Dendritic cell treated with granulocyte-macrophage colony-stimulating factor and Interleukin-4, amounts not matched to agents 40 ng/mL and 50 ng/mL, for 4 days (primary cell): ENCODE measurements at regions not wholly inside any gene's neighbourhood (a gene's known extent, or its start where the extent isn't known, plus 50 kb on each side); places are given as distances from the start of the nearest gene placed in this dataset.
"Not testable (repeated sequence)": the region's sequence is repeated elsewhere in the genome, so short reads cannot be mapped to it uniquely, and the experiment has no call there.

Experiments used
- H3K27ac Mint-ChIP-seq: one replicate; pipeline ENCODE4 v1.8.0; 2022; ENCODE audit warnings: mild to moderate bottlenecking, mixed read lengths
- H3K27me3 Mint-ChIP-seq: one replicate; pipeline ENCODE4 v1.8.0; 2022; ENCODE audit warnings: mild to moderate bottlenecking, mixed read lengths
- H3K36me3 Mint-ChIP-seq: one replicate; pipeline ENCODE4 v1.8.0; 2022; ENCODE audit warnings: low read depth, mixed read lengths
- H3K4me1 Mint-ChIP-seq: one replicate; pipeline ENCODE4 v1.8.0; 2022; ENCODE audit warnings: low read depth, mixed read lengths
- H3K4me3 Mint-ChIP-seq: one replicate; pipeline ENCODE4 v1.8.0; 2022; ENCODE audit warnings: mild to moderate bottlenecking, moderate library complexity, mixed read lengths
- H3K9me3 Mint-ChIP-seq: one replicate; pipeline ENCODE4 v1.8.0; 2022; ENCODE audit warnings: mixed read lengths
- intact Hi-C: fragments of 100-400 bp; cut with micrococcal nuclease; formaldehyde crosslinking; loops from one replicate; pipeline ENCODE4 v1.15.0; 2022

DNA sequence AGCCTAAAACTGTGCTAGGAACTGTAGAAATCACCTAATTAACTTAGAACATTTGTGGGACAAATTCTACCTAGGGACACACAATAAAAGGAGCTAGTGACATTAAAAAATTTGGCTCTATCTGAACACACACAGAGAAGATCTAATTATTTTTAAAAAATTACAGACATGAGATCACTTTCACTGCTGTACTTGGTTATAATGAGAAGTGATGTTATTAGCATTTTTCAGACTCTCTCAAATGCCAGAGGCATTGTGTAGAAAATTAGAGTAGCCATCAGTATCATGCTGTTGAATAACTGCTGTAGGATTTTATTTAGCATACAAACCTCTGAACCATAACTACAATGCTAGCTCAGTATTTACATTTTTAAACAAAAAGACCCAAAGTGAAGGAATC is 109.1 kb upstream of the ANK2 start:
- Mint-ChIP-seq H3K4me3 (no peak overlapping the region), H3K4me1 (no peaks in the 10 kb centered on the region), H3K36me3 (no peaks in the 10 kb centered on the region), H3K9me3 (no peaks in the 10 kb centered on the region), H3K27me3 (no peaks in the 10 kb centered on the region), H3K27ac (no peak overlapping the region)
- intact Hi-C loops = no loop called here

- intact Hi-C loops = no loop called here
- Mint-ChIP-seq H3K36me3 (no peaks in the 10 kb centered on the region), H3K4me1 (no peaks in the 10 kb centered on the region), H3K27ac (no peak overlapping the region), H3K27me3 (no peaks in the 10 kb centered on the region), H3K9me3 (no peaks in the 10 kb centered on the region), H3K4me3 (no peak overlapping the region)
These were observed 107.4 kb upstream of the ANK2 start for GRCh38 chr4:112942077-112942476.

DNA sequence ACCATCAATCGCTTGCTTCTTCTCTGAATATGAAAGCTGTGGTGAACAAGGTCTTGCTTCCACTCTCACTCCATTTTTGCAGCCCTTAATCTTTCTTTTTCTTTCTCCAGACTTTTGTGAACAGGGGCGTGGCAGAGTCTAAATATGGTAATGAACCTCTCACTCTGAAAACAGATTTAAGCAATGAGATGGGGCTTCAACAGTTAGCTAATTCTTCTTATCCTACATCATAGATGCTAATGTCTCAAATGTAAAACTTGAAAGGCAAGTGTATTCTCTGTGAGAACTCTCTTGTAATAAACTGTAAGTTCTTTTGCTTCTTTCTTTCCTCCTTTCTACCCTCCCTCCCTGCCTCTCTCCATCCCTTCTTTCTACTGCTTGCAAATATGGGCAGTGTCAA is 106.5 kb upstream of the ANK2 start:
- Mint-ChIP-seq H3K9me3 (no peaks in the 10 kb centered on the region), H3K36me3 (no peaks in the 10 kb centered on the region), H3K4me3 (no peak overlapping the region), H3K27me3 (no peaks in the 10 kb centered on the region), H3K4me1 (no peaks in the 10 kb centered on the region), H3K27ac (no peak overlapping the region)
- intact Hi-C loops = no loop called here

- no peaks in the 10 kb centered on the region for H3K36me3 Mint-ChIP-seq
- H3K9me3 Mint-ChIP-seq = no peaks in the 10 kb centered on the region
- no peaks in the 10 kb centered on the region for H3K27me3 Mint-ChIP-seq
- no peak overlapping the region for H3K27ac Mint-ChIP-seq
- H3K4me3 Mint-ChIP-seq = no peak overlapping the region
- no peaks in the 10 kb centered on the region for H3K4me1 Mint-ChIP-seq
- intact Hi-C loops = no loop called here
These were observed 105.4 kb upstream of the ANK2 start for GRCh38 chr4:112944006-112944405.

GRCh38 chr4:112946127-112946526 is 103.3 kb upstream of the ANK2 start:
- Mint-ChIP-seq H3K9me3 (no peaks in the 10 kb centered on the region), H3K36me3 (no peaks in the 10 kb centered on the region), H3K4me1 (no peaks in the 10 kb centered on the region), H3K27ac (no peak overlapping the region), H3K4me3 (no peak overlapping the region), H3K27me3 (no peaks in the 10 kb centered on the region)
- intact Hi-C loops = no loop called here

- Mint-ChIP-seq H3K4me1 (no peaks in the 10 kb centered on the region), H3K36me3 (no peaks in the 10 kb centered on the region), H3K9me3 (no peaks in the 10 kb centered on the region), H3K27ac (no peak overlapping the region), H3K4me3 (no peak overlapping the region), H3K27me3 (peaks cover 3% of the 10 kb centered on the region)
- intact Hi-C loops = no loop called here
These were observed 101.8 kb upstream of the ANK2 start for GRCh38 chr4:112947616-112948015.

- H3K27me3 Mint-ChIP-seq = peaks cover 3% of the 10 kb centered on the region
- H3K36me3 Mint-ChIP-seq = no peaks in the 10 kb centered on the region
- no peak overlapping the region for H3K27ac Mint-ChIP-seq
- intact Hi-C loops = no loop called here
- no peaks in the 10 kb centered on the region for H3K4me1 Mint-ChIP-seq
- no peak overlapping the region for H3K4me3 Mint-ChIP-seq
- H3K9me3 Mint-ChIP-seq = no peaks in the 10 kb centered on the region
These were observed 97.8 kb upstream of the ANK2 start for GRCh38 chr4:112951362-112952312.

DNA sequence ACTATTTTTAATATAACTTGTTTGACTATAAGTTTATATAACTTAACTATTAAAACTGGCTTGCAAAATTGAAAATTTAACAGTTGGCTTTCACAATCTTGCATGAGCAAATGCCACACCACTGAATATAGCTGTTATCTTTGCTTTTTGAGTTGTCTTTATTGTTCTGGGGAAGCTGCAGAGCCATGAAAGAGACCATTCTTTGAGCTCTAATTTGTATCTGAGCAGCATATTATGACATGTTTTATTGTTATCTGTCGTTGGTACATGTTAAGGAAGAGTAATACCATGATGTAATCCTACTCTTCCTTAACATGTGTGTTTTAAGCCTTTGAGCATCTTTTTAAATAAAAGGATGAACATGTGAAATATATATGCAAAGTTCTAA is 97.1 kb upstream of the ANK2 start:
- H3K4me1 Mint-ChIP-seq = no peaks in the 10 kb centered on the region
- peaks cover 3% of the 10 kb centered on the region for H3K27me3 Mint-ChIP-seq
- no peak overlapping the region for H3K27ac Mint-ChIP-seq
- H3K4me3 Mint-ChIP-seq = no peak overlapping the region
- intact Hi-C loops = no loop called here
- no peaks in the 10 kb centered on the region for H3K9me3 Mint-ChIP-seq
- H3K36me3 Mint-ChIP-seq = no peaks in the 10 kb centered on the region

- Mint-ChIP-seq H3K27me3 (peaks cover 3% of the 10 kb centered on the region), H3K4me3 (no peak overlapping the region), H3K27ac (no peak overlapping the region), H3K9me3 (no peaks in the 10 kb centered on the region), H3K36me3 (no peaks in the 10 kb centered on the region), H3K4me1 (no peaks in the 10 kb centered on the region)
- intact Hi-C loops = no loop called here
These were observed 96.2 kb upstream of the ANK2 start for GRCh38 chr4:112953262-112953661.

GRCh38 chr4:112954286-112954685 is 95.2 kb upstream of the ANK2 start:
- intact Hi-C loops = no loop called here
- peaks cover 3% of the 10 kb centered on the region for H3K27me3 Mint-ChIP-seq

DNA sequence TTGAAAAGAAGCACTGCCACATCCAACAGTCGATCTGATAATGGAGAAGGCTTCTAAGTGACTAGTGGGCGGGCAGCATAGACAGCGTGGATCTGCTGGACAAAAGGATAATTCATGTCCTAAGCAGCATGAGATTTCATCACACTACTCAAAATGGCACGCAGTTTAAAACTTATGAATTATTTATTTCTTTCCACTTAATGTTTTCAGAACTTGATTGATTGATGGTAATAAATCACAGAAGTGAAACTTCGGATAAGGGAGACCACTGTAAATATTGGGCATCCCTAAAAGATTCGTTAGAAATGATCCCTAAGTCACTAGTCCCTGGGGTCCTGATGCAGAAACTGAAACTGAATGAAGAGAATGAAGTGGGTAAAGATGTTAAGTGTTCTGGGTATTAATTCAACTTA is 93.0 kb upstream of the ANK2 start:
- no peaks in the 10 kb centered on the region for H3K36me3 Mint-ChIP-seq
- H3K4me3 Mint-ChIP-seq = no peak overlapping the region

More at GRCh38 chr4:112954286-112954685, 95.2 kb upstream of the ANK2 start:
- no peaks in the 10 kb centered on the region for H3K36me3 Mint-ChIP-seq
- no peaks in the 10 kb centered on the region for H3K9me3 Mint-ChIP-seq
- no peak overlapping the region for H3K4me3 Mint-ChIP-seq
- H3K27ac Mint-ChIP-seq = no peak overlapping the region
- H3K4me1 Mint-ChIP-seq = no peaks in the 10 kb centered on the region

GRCh38 chr4:112957764-112958163 is 91.7 kb upstream of the ANK2 start:
- H3K4me3 Mint-ChIP-seq, H3K27me3 Mint-ChIP-seq, H3K9me3 Mint-ChIP-seq, H3K4me1 Mint-ChIP-seq, H3K36me3 Mint-ChIP-seq, H3K27ac Mint-ChIP-seq, intact Hi-C loops: not testable (repeated sequence)

More for the DNA sequence above, 93.0 kb upstream of the ANK2 start:
- intact Hi-C loops = no loop called here
- Mint-ChIP-seq H3K9me3 (no peaks in the 10 kb centered on the region), H3K27ac (no peak overlapping the region), H3K4me1 (no peaks in the 10 kb centered on the region), H3K27me3 (peaks cover 3% of the 10 kb centered on the region)

DNA sequence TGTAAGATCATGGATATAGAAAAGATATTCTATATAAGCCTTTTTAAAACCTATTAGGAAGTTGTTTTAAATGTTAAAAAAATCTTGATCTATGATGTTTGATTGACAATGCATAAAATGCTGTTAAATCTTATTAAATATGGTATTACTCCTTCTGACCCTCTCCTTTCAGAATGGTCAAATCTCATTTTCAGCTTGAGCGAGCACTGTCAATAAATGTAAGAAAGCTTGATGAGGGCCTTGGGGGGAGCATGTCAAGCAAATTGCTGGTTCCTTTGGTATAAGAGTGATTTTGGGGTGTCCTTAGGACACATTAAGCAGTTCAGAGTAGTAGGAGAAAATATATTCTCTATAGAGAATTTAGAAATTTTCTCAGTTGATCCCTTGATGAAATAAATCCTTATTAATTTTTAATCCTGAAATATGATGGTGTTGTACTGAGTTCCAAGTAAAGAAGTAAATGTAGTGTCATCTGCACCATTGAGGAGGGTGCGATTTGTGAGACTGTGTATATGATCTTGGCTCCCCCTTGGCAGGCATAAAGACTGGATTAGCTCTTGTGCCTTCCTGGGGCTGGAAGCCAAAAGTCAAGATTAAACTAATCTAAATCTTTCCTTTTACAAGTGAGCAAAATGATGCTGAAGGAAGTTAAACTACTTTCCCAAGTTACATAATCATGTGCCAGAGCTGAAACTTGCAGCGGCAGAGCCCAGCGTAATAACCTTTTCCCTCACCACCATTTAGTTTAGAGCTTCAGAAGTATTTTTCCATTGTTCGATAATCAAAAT is 82.6 kb upstream of the ANK2 start:
- Mint-ChIP-seq H3K27ac (no peak overlapping the region), H3K4me3 (no peak overlapping the region), H3K36me3 (no peaks in the 10 kb centered on the region), H3K4me1 (no peaks in the 10 kb centered on the region), H3K9me3 (no peaks in the 10 kb centered on the region), H3K27me3 (no peaks in the 10 kb centered on the region)
- intact Hi-C loops = no loop called here

- H3K9me3 Mint-ChIP-seq = no peaks in the 10 kb centered on the region
- no peak overlapping the region for H3K4me3 Mint-ChIP-seq
- no peaks in the 10 kb centered on the region for H3K27me3 Mint-ChIP-seq
- no peaks in the 10 kb centered on the region for H3K4me1 Mint-ChIP-seq
- intact Hi-C loops = no loop called here
- H3K27ac Mint-ChIP-seq = no peak overlapping the region
- H3K36me3 Mint-ChIP-seq = no peaks in the 10 kb centered on the region
These were observed 80.8 kb upstream of the ANK2 start for GRCh38 chr4:112968451-112969159.
